GM12878 (cell line): ENCODE measurements at regions not wholly inside any gene's neighbourhood (a gene's known extent, or its start where the extent isn't known, plus 50 kb on each side); places are given as distances from the start of the nearest gene placed in this dataset.

Experiments
- ATAC-seq: fragments of 200-7000 bp; cut with Tn5 transposase; 3 replicates; pipeline ENCODE4 v1.9.1; 2020; ENCODE audit warnings: mild to moderate bottlenecking, moderate library complexity
- BruUV-seq: library from RNA; stranded (reverse); fragments of 400-500 nt; replicated peaks from 2 replicates; lab custom pipeline; 2021; lab: Mats Ljungman, UMichigan
- CTCF ChIA-PET: fragments of 300-600 bp; sonication (Branson Sonifier 250); formaldehyde crosslinking; extraction: SDS; loops from one replicate; lab custom pipeline; 2021; ENCODE audit warnings: inconsistent platforms; lab: Yijun Ruan, JAX
- POLR2A ChIA-PET: fragments of 350-600 bp; formaldehyde crosslinking; extraction: SDS; loops from one replicate; lab custom pipeline; 2021; ENCODE audit warnings: inconsistent platforms; lab: Charles Lee
- RAD21 ChIA-PET: fragments of 300-600 bp; sonication (Branson Sonifier 250); formaldehyde crosslinking; loops from one replicate; lab custom pipeline; 2023; ENCODE audit warnings: antibody characterized with exemption; ENCODE audit not compliant: unreplicated experiment; lab: Charles Lee
- SMC1A ChIA-PET: fragments of 300-600 bp; sonication (Branson Sonifier 250); formaldehyde crosslinking; loops from one replicate; lab custom pipeline; 2023; ENCODE audit not compliant: unreplicated experiment, uncharacterized antibody; lab: Charles Lee
- DNase-seq: peaks from one replicate; pipeline ENCODE4 v3.0.0-alpha.2; 2011; ENCODE audit warnings: low read depth, low spot score
- FAIRE-seq: peaks from 3 replicates; lab custom pipeline; 2011; peaks lifted over from hg19 to GRCh38; lab: Jason Lieb, UNC
- H2AFZ ChIP-seq: 2 replicates; pipeline ENCODE4 v1.6.0; 2011; ENCODE audit warnings: low read depth, low read length, control low read depth; ENCODE audit not compliant: control insufficient read depth
- H3K27ac ChIP-seq: 2 replicates; pipeline ENCODE4 v1.5.1; 2011; ENCODE audit warnings: control low read depth; ENCODE audit not compliant: control insufficient read depth, insufficient read depth
- H3K27me3 ChIP-seq, 2 experiments: replicated peaks in 1 of 2; 2 replicates each; pipeline versions ENCODE4 v1.6.0 to v1.6.1; 2011; ENCODE audit warnings: low read length in 1 of 2; ENCODE audit not compliant: control insufficient read depth in 2 of 2, insufficient read depth in 2 of 2
- H3K36me3 ChIP-seq, 2 experiments: 2 replicates each; pipeline ENCODE4 v1.5.1; 2011; ENCODE audit warnings: low read length in 1 of 2; ENCODE audit not compliant: control insufficient read depth in 2 of 2, insufficient read depth in 2 of 2
- H3K4me1 ChIP-seq: 2 replicates; pipeline ENCODE4 v1.6.1; 2011; ENCODE audit warnings: mild to moderate bottlenecking, low read length, moderate library complexity, mixed read lengths; ENCODE audit not compliant: control insufficient read depth, insufficient read depth
- H3K4me2 ChIP-seq: 2 replicates; pipeline ENCODE4 v1.6.0; 2011; ENCODE audit warnings: control low read depth; ENCODE audit not compliant: control insufficient read depth, insufficient read depth
- H3K4me3 ChIP-seq: fragments of 200-600 bp; sonication (generic); 2 replicates; pipeline ENCODE4 v1.5.1; 2016
- H3K79me2 ChIP-seq: 2 replicates; pipeline ENCODE4 v1.6.0; 2011; ENCODE audit warnings: low read length; ENCODE audit not compliant: control insufficient read depth, insufficient read depth
- H3K9ac ChIP-seq: 2 replicates; pipeline ENCODE4 v1.8.0; 2011; ENCODE audit warnings: low read length, control low read depth, mixed read lengths; ENCODE audit not compliant: control insufficient read depth, insufficient read depth
- H3K9me3 ChIP-seq: replicated peaks from 3 replicates; pipeline ENCODE4 v1.5.1; 2011; ENCODE audit warnings: mild to moderate bottlenecking, low read length; ENCODE audit not compliant: control insufficient read depth, insufficient read depth
- H4K20me1 ChIP-seq: 2 replicates; pipeline ENCODE4 v1.6.0; 2011; ENCODE audit not compliant: control insufficient read depth, insufficient read depth
- DPF2 ChIP-seq: fragments of 450-650 bp; IDR thresholded peaks from 2 replicates; pipeline ENCODE4 v1.6.1; 2017; ENCODE audit warnings: mild to moderate bottlenecking
- EZH2 ChIP-seq: IDR thresholded peaks from 2 replicates; pipeline ENCODE4 v1.6.1; 2012; ENCODE audit warnings: low read depth, mild to moderate bottlenecking, control low read depth, inconsistent platforms, low read length, borderline replicate concordance; ENCODE audit not compliant: control insufficient read depth
- MLLT1 ChIP-seq: fragments of 450-650 bp; IDR thresholded peaks from 2 replicates; pipeline ENCODE4 v1.6.1; 2016; ENCODE audit warnings: mild to moderate bottlenecking
- MTA2 ChIP-seq: fragments of 450-650 bp; IDR thresholded peaks from 2 replicates; pipeline ENCODE4 v1.6.1; 2016; ENCODE audit warnings: low read depth, mild to moderate bottlenecking, moderate library complexity
- NFIC ChIP-seq: IDR thresholded peaks from 2 replicates; pipeline ENCODE4 v1.6.1; 2012; ENCODE audit warnings: low read depth, mild to moderate bottlenecking, inconsistent platforms, low read length, moderate library complexity
- PRDM15 ChIP-seq: fragments of 450-650 bp; formaldehyde crosslinking; IDR thresholded peaks from 2 replicates; pipeline ENCODE4 v1.4.0; 2020; ENCODE audit warnings: mild to moderate bottlenecking, moderate library complexity
- ZBED1 ChIP-seq: IDR thresholded peaks from 2 replicates; pipeline ENCODE4 v1.6.1; 2016; ENCODE audit warnings: borderline replicate concordance
- ZBTB40 ChIP-seq: fragments of 450-650 bp; IDR thresholded peaks from 2 replicates; pipeline ENCODE4 v1.6.1; 2016; ENCODE audit warnings: mild to moderate bottlenecking, moderate library complexity, borderline replicate concordance
- ZNF687 ChIP-seq: fragments of 450-650 bp; IDR thresholded peaks from 2 replicates; pipeline ENCODE4 v1.6.1; 2017; ENCODE audit warnings: mild to moderate bottlenecking, moderate library complexity
- WGBS: methylation state at CpG from one replicate; pipeline ENCODE4 v1.1.6; 2016; ENCODE audit warnings: low lambda C conversion rate; ENCODE audit not compliant: insufficient replicate concordance, insufficient coverage; ENCODE audit errors: missing lambda C conversion rate; 5-methylcytosine and 5-hydroxymethylcytosine counted together
- in situ Hi-C: fragments of 300-500 bp; cut with MboI; formaldehyde crosslinking; loops from 9 replicates; pipeline ENCODE4 v1.14.3; 2018; ENCODE audit warnings: mixed read lengths
- intact Hi-C: fragments of 100-400 bp; cut with micrococcal nuclease; formaldehyde crosslinking; loops from one replicate; pipeline ENCODE4 v1.14.2; 2022; ENCODE audit not compliant: unreplicated experiment

- FAIRE-seq (no peak), DNase-seq (no peak), ATAC-seq (no peak)
- H3K4me3 ChIP-seq, result no peak overlapping the region
- no peak overlapping the region for H3K27ac ChIP-seq
- H3K9me3 ChIP-seq, result no peaks in the 10 kb centered on the region
- no peak overlapping the region for H3K4me2 ChIP-seq
- H3K9ac ChIP-seq, result no peak overlapping the region
- in situ Hi-C loops (no loop called here), intact Hi-C loops (no loop called here)
- H3K79me2 ChIP-seq, result no peaks in the 10 kb centered on the region
- ChIA-PET SMC1A (no interaction called here), POLR2A (no interaction called here), RAD21 (no interaction called here), CTCF (no interaction called here)
- H4K20me1 ChIP-seq, result no peaks in the 10 kb centered on the region
- no peaks in the 10 kb centered on the region for H3K27me3 ChIP-seq
- no peaks in the 10 kb centered on the region; the same call in 1 of the 2 replicates for H3K4me1 ChIP-seq
- WGBS, result 41% methylated on average over 20 of the region's 20 CpGs
- BruUV-seq, result no TSS peak
- no peaks in the 10 kb centered on the region for H3K36me3 ChIP-seq
- H2AFZ ChIP-seq, result no peak overlapping the region
- TF ChIP-seq PRDM15 (CRISPR knock-in tag) (no peak), EZH2 (no peak), NFIC (no peak), DPF2 (no peak), ZNF687 (no peak), ZBED1 (no peak), MLLT1 (no peak), MTA2 (no peak), ZBTB40 (no peak)
These were observed 220.3 kb upstream of the IER5L start for GRCh38 chr9:129398101-129398960.
